ENCODE measurements at regions not wholly inside any gene's neighbourhood (a gene's known extent, or its start where the extent isn't known, plus 50 kb on each side); places are given as distances from the start of the nearest gene placed in this dataset.

- TF ChIP-seq USF2 (IDR thresholded peaks at IDR 0.05; ENCODE audit: low read length) (no peak), GTF2F1 (IDR thresholded peaks at IDR 0.05; ENCODE audit: borderline replicate concordance, low read depth, low read length) (no peak)
Observed at GRCh38 chr6:145045582-145045981, 689.7 kb downstream of the EPM2A start (continued).

Data from H1 (cell line).